Natural killer cell treated with Interleukin-12 subunit alpha and Interleukin-12 subunit beta and Interleukin-15 and Interleukin-18, amount 100 ng/mL, for 72 hours (primary cell): ENCODE measurements at regions not wholly inside any gene's neighbourhood (a gene's known extent, or its start where the extent isn't known, plus 50 kb on each side); places are given as distances from the start of the nearest gene placed in this dataset.
A peak's percentile ranks its signal among the peaks of the same experiment; 100 is the strongest.

Experiments used
- ATAC-seq, 2 donors: fragments of 150-1000 bp; cut with Tn5 transposase in 1 of 2; sonication (Bioruptor Pico), chemical (Tn5 transposase) in 1 of 2; 2 replicates each; pipeline ENCODE4 v1.10.0; 2021
- DNase-seq: peaks from one replicate; pipeline ENCODE4 v3.0.0; 2022; ENCODE audit warnings: low spot score
- H3K27ac Mint-ChIP-seq, 2 donors: 1 replicate in 1 of 2; 2 replicates in 1 of 2; pipeline ENCODE4 v1.8.0; 2022; ENCODE audit warnings: mixed read lengths in 2 of 2, mild to moderate bottlenecking in 1 of 2, moderate library complexity in 1 of 2
- H3K27me3 Mint-ChIP-seq, 2 donors: 1 replicate in 1 of 2; 2 replicates in 1 of 2; pipeline ENCODE4 v1.8.0; 2022; ENCODE audit warnings: mixed read lengths in 2 of 2
- H3K36me3 Mint-ChIP-seq: one replicate; pipeline ENCODE4 v1.8.0; 2022; ENCODE audit warnings: mixed read lengths
- H3K4me1 Mint-ChIP-seq, 2 donors: 1 replicate in 1 of 2; 2 replicates in 1 of 2; pipeline ENCODE4 v1.8.0; 2022; ENCODE audit warnings: low read depth in 2 of 2, mixed read lengths in 2 of 2, mild to moderate bottlenecking in 1 of 2
- H3K4me3 Mint-ChIP-seq: one replicate; pipeline ENCODE4 v1.8.0; 2022; ENCODE audit warnings: mixed read lengths
- H3K9me3 Mint-ChIP-seq: 2 replicates; pipeline ENCODE4 v1.8.0; 2022; ENCODE audit warnings: mixed read lengths

DNA sequence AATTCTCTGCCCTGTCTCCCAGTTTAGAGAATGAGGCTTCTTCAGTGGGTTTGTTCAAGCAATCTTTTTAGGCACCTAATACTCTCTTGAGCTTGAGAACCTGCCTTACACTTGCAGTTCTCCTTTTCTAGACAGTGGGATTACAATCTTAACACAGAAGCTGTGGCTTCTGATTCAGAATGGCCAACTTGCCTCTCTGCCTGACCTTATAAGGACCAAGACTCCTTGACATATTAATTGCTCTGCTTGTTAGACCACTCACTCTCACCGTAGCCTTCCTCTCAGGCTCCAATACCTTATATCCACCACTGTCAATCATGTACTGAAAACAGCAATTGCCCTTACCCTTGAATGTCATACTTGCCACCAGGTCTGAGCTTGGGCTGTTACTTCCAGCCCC lies 338.7 kb upstream of the MAOA start:
- H3K9me3 Mint-ChIP-seq: no peaks in the 10 kb centered on the region
- ATAC-seq: no peak
- H3K27me3 Mint-ChIP-seq: peaks cover 5 to 8% of the 10 kb centered on the region in 2 donors
- H3K4me3 Mint-ChIP-seq: no peak overlapping the region
- no peak for DNase-seq
- peaks cover 5% of the 10 kb centered on the region for H3K36me3 Mint-ChIP-seq
- H3K27ac Mint-ChIP-seq: no peak overlapping the region
- no peaks in the 10 kb centered on the region for H3K4me1 Mint-ChIP-seq

DNA sequence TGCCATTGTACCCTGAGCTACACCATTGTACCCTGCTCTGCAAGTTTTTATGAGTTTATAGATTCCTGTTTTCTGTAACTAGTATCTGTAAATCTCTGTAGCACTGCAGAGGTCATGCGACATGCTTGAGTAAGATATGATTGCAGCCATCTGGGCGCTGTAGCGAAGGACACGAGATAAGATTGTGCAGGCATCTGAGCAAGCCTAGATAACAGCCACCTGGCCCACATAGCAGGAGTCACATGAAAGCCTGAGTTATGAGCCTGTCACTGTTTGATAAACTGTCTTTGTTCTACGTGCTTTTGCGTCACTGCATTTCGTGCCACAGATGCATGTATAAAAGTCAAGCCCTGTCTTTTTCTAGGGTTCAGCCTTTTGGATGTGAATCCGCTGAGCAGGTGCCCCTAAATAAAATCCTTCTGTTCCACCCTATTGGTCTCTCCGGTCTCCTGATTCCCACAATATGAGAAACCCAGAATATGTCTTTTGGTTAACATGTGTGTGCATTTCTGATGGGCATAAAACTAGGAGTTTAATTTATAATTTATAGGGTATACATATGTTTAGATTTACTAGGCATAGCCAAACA lies 327.6 kb upstream of the MAOA start:
- Mint-ChIP-seq H3K27me3 (peaks cover 0 to 4% of the 10 kb centered on the region in 2 donors), H3K4me3 (no peak overlapping the region), H3K36me3 (peaks cover 9% of the 10 kb centered on the region), H3K9me3 (peaks cover 5% of the 10 kb centered on the region), H3K27ac (no peak overlapping the region), H3K4me1 (no peaks in the 10 kb centered on the region)
- ATAC-seq (no peak), DNase-seq (no peak)

DNA sequence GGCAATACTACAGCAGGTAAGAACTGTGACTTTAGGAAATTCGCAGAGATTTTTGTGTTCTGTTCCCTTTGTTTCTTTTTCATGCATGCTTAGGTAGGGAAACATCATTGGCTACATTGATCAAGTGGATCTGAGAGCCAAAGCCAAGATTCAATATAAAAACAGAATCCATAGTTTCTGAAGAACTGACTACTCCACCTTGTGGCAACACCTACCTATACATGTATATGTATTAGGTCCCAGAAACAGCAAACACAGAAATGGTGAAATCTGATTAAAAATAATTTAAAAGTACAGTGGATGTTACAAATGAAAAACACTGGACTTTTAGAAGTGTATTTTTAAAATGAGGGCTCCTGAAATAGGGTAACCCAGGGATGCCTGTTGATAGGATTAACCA lies 322.6 kb upstream of the MAOA start:
- DNase-seq: no peak
- H3K27me3 Mint-ChIP-seq: no peaks in the 10 kb centered on the region
- ATAC-seq: no peak
- H3K9me3 Mint-ChIP-seq: no peaks in the 10 kb centered on the region
- H3K4me1 Mint-ChIP-seq: no peaks in the 10 kb centered on the region
- no peak overlapping the region for H3K27ac Mint-ChIP-seq
- no peak overlapping the region for H3K4me3 Mint-ChIP-seq
- H3K36me3 Mint-ChIP-seq: no peaks in the 10 kb centered on the region

DNA sequence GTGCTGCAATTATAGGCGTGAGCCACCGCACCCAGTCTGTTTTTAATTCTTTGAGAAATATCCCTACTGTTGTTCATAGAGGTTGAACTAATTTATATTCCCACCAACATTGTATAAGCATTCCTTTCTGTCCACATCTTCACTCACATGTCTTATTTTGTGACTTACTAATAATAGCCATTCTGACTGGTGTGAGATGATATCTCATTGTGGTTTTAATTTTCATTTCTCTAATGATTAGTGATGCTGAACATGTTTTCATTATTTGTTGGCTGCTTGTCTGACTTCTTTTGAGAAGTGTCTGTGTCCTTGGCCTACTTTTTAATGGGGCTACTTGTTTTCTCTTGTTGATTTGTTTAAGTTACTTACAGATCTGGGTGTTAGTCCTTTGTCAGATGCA lies 310.9 kb upstream of the MAOA start:
- Mint-ChIP-seq H3K27me3 (peaks cover 0 to 9% of the 10 kb centered on the region in 2 donors), H3K4me1 (no peaks in the 10 kb centered on the region), H3K27ac (no peak overlapping the region), H3K36me3 (no peaks in the 10 kb centered on the region), H3K4me3 (no peak overlapping the region), H3K9me3 (no peaks in the 10 kb centered on the region)
- DNase-seq (no peak), ATAC-seq (no peak)

DNA sequence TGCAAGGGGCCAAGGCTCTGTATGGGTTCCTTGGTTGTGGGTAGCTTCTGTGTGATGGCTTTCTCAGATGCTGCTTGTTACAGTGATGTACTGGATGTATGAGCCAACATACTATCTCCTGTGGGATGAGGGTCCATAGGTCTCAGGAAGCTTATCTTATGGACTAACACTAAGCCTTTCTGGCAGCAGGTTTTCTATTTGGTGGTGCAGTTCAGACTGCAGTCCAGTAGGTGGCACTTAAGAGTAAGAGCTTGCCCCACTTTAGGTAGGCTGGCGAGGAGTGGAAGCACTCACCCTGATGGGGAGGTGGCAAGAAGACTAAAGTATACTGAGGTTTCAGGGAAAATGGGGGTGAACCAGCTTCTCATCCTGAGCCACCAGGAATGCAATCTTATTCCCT lies 306.7 kb upstream of the MAOA start:
- Mint-ChIP-seq H3K9me3 (no peaks in the 10 kb centered on the region), H3K4me3 (no peak overlapping the region), H3K27ac (no peak overlapping the region), H3K27me3 (peaks cover 0 to 18% of the 10 kb centered on the region in 2 donors), H3K36me3 (no peaks in the 10 kb centered on the region), H3K4me1 (no peaks in the 10 kb centered on the region)
- ATAC-seq: peak in 1 of 2 donors; percentile 72
- peak; percentile 64 for DNase-seq

DNA sequence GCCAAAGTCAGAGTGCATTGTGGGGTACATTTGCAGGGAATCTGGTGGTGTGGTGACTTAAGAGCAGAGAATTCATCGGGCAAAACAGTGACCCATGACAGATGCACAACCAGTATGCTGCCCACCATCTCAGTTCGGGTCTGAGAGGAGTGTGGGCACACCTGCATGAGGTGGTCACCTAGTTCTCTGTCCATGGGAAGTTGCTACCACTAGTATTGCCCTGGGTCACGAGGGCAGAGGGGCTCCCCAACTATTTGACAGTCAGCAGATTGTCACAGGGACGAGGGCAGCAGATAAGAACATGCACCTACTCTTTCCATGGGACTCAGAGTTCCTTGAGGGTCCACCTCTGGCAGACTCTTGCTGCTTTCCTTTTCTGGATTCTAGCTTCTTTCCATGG lies 305.2 kb upstream of the MAOA start:
- Mint-ChIP-seq H3K27me3 (peaks cover 0 to 20% of the 10 kb centered on the region in 2 donors), H3K9me3 (no peaks in the 10 kb centered on the region), H3K4me1 (no peaks in the 10 kb centered on the region), H3K36me3 (no peaks in the 10 kb centered on the region), H3K27ac (no peak overlapping the region), H3K4me3 (no peak overlapping the region)
- DNase-seq (no peak), ATAC-seq (no peak)

GRCh38 chrX:43357741-43358140 lies 298.4 kb upstream of the MAOA start:
- Mint-ChIP-seq H3K36me3 (no peaks in the 10 kb centered on the region), H3K4me3 (no peak overlapping the region), H3K27ac (no peak overlapping the region), H3K4me1 (no peaks in the 10 kb centered on the region), H3K27me3 (peaks cover 0 to 18% of the 10 kb centered on the region in 2 donors), H3K9me3 (no peaks in the 10 kb centered on the region)
- DNase-seq: no peak
- peak in 1 of 2 donors; percentile 32 for ATAC-seq

DNA sequence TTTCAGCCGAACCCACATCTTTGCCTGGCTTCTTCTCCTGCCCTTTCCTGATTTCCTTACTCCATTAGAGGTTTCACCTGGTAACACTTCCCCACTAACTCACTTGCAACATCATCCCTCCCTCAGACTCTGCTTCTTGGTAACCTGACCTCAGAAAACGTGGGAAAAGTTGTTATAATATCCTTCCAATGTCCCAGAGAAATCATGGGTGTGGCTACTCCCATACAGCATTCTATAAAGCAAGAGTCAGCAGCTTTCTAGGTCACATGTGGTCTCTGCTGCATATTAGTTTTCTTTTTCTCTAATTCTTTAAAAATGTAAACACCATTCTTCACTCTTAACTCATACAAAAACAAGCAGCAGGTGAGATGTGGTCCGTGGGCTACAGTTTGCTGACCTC lies 283.1 kb upstream of the MAOA start:
- no peak overlapping the region for H3K4me3 Mint-ChIP-seq
- H3K9me3 Mint-ChIP-seq: no peaks in the 10 kb centered on the region
- H3K27me3 Mint-ChIP-seq: peaks cover 4 to 23% of the 10 kb centered on the region in 2 donors
- peaks cover 3% of the 10 kb centered on the region for H3K36me3 Mint-ChIP-seq
- no peak overlapping the region for H3K27ac Mint-ChIP-seq
- ATAC-seq (no peak), DNase-seq (no peak)
- no peaks in the 10 kb centered on the region for H3K4me1 Mint-ChIP-seq

- Mint-ChIP-seq H3K4me1 (no peaks in the 10 kb centered on the region), H3K36me3 (no peaks in the 10 kb centered on the region), H3K27me3 (peaks cover 0 to 19% of the 10 kb centered on the region in 2 donors), H3K9me3 (no peaks in the 10 kb centered on the region), H3K27ac (no peak overlapping the region), H3K4me3 (no peak overlapping the region)
- DNase-seq: no peak
- no peak for ATAC-seq
Observed at GRCh38 chrX:43375136-43375535, 281.0 kb upstream of the MAOA start.

- no peak for ATAC-seq
Observed at GRCh38 chrX:43380704-43381103, 275.4 kb upstream of the MAOA start.

DNA sequence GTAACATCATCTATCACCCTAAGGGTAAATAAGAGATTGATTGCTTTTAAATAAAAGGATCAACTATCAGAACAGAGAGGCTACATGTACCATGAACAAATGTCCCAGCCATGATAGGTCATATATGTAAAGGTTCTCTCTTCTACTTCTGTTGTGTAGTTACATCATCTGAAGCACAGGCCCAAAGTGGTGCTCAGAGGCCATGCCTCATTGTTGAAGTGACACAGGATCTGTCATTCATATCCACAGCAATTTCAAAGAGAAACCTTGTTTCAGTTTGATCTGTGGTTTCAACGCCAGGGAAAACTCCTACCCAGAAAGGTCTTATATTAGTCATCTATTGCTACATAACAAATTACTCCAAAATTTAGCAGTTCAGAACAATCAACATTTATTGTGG lies 269.2 kb upstream of the MAOA start:
- H3K27me3 Mint-ChIP-seq: peaks cover 8 to 10% of the 10 kb centered on the region in 2 donors
- ATAC-seq: peak in 1 of 2 donors; percentile 53
- no peak for DNase-seq
- no peaks in the 10 kb centered on the region for H3K4me1 Mint-ChIP-seq
- no peaks in the 10 kb centered on the region for H3K36me3 Mint-ChIP-seq
- no peak overlapping the region for H3K4me3 Mint-ChIP-seq
- no peaks in the 10 kb centered on the region for H3K9me3 Mint-ChIP-seq
- no peak overlapping the region for H3K27ac Mint-ChIP-seq

More at GRCh38 chrX:43380704-43381103, 275.4 kb upstream of the MAOA start:
- no peak for DNase-seq
- no peaks in the 10 kb centered on the region for H3K4me1 Mint-ChIP-seq
- no peak overlapping the region for H3K27ac Mint-ChIP-seq
- H3K4me3 Mint-ChIP-seq: no peak overlapping the region
- no peaks in the 10 kb centered on the region for H3K36me3 Mint-ChIP-seq
- H3K9me3 Mint-ChIP-seq: no peaks in the 10 kb centered on the region
- peaks cover 0 to 14% of the 10 kb centered on the region in 2 donors for H3K27me3 Mint-ChIP-seq

- H3K27ac Mint-ChIP-seq: no peak overlapping the region
- H3K9me3 Mint-ChIP-seq: no peaks in the 10 kb centered on the region
- H3K36me3 Mint-ChIP-seq: no peaks in the 10 kb centered on the region
- H3K4me3 Mint-ChIP-seq: no peak overlapping the region
- ATAC-seq: no peak
- H3K27me3 Mint-ChIP-seq: no peaks in the 10 kb centered on the region
- no peaks in the 10 kb centered on the region for H3K4me1 Mint-ChIP-seq
- DNase-seq: no peak
Observed at GRCh38 chrX:43405191-43405590, 250.9 kb upstream of the MAOA start.

DNA sequence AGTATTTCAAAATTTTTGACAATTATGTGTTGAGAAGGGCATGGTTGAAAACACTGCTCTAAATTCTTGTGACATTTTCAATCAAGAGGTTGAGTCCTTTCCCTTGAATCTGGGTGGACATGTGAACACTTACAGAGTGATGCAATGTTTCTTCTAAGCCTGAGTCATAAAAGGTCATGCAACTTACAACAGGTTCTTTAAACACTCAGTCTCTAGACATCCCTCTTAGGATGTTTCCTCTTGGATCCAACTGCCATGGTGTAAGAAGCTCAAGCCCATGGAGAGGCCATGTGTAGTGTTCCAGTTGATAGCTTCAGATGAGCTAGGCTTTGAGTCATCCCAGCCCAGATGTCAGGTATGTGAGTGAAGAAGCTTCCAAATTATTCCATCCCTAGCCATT lies 232.2 kb upstream of the MAOA start:
- H3K9me3 Mint-ChIP-seq: no peaks in the 10 kb centered on the region
- ATAC-seq: no peak

DNA sequence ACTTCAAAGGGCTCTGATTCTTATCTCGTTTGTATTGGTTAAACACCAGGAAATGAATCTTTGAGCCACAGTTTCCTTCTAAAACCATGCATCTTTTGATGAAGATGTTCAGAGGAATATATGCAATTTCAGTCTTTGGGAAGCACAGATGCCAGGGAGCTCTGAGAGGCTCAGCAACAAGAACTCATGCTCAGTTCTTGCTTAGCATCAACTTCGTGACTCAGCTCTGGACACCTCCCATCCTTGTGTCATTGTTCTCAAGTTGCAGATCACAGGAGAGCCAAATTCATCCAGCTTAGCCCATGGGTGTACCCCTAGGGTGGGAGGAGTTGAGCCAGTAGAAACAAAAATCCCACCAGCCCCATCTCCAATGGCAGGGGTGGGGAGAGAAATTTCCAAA lies 219.6 kb upstream of the MAOA start:
- Mint-ChIP-seq H3K4me3 (no peak overlapping the region), H3K9me3 (no peaks in the 10 kb centered on the region), H3K27ac (no peak overlapping the region), H3K4me1 (no peaks in the 10 kb centered on the region), H3K36me3 (no peaks in the 10 kb centered on the region), H3K27me3 (peaks cover 20 to 33% of the 10 kb centered on the region in 2 donors)
- DNase-seq: no peak
- no peak for ATAC-seq

More for the DNA sequence above, 232.2 kb upstream of the MAOA start:
- DNase-seq: no peak
- Mint-ChIP-seq H3K4me1 (no peaks in the 10 kb centered on the region), H3K36me3 (no peaks in the 10 kb centered on the region), H3K27ac (no peak overlapping the region), H3K27me3 (peaks cover 14 to 29% of the 10 kb centered on the region in 2 donors), H3K4me3 (no peak overlapping the region)

GRCh38 chrX:43446752-43447151 lies 209.3 kb upstream of the MAOA start:
- Mint-ChIP-seq H3K4me3 (no peak overlapping the region), H3K36me3 (peaks cover under 1% of the 10 kb centered on the region), H3K27me3 (peaks cover under 1 to 7% of the 10 kb centered on the region in 2 donors), H3K4me1 (no peaks in the 10 kb centered on the region), H3K27ac (no peak overlapping the region), H3K9me3 (peaks cover 4% of the 10 kb centered on the region)
- DNase-seq (no peak), ATAC-seq (no peak)
